ENCODE measurements at regions not wholly inside any gene's neighbourhood (a gene's known extent, or its start where the extent isn't known, plus 50 kb on each side); places are given as distances from the start of the nearest gene placed in this dataset.

- no peak for TF ChIP-seq YY1 (IDR thresholded peaks at IDR 0.05; ENCODE audit: insufficient read depth, insufficient read length)
- TF ChIP-seq ZNF274 (IDR thresholded peaks at IDR 0.05; ENCODE audit: low read depth, low read length): no peak
These were observed 341.3 kb upstream of the LINC00305 start for GRCh38 chr18:64490207-64490606.
